Kidney glomerular epithelial cell (primary cell): ENCODE measurements at regions not wholly inside any gene's neighbourhood (a gene's known extent, or its start where the extent isn't known, plus 50 kb on each side); places are given as distances from the start of the nearest gene placed in this dataset.
"Not testable (repeated sequence)": the region's sequence is repeated elsewhere in the genome, so short reads cannot be mapped to it uniquely, and the experiment has no call there.

Experiments
- DNase-seq: peaks from one replicate; lab custom pipeline; 2025; lab: John Stamatoyannopoulos, UW

GRCh38 chr2:2896011-2896410, 481.6 kb downstream of the EIPR1 start:
- DNase-seq: no peak

- DNase-seq: not testable (repeated sequence)
Measured at GRCh38 chr2:2894011-2894410, 483.6 kb downstream of the EIPR1 start.

DNA sequence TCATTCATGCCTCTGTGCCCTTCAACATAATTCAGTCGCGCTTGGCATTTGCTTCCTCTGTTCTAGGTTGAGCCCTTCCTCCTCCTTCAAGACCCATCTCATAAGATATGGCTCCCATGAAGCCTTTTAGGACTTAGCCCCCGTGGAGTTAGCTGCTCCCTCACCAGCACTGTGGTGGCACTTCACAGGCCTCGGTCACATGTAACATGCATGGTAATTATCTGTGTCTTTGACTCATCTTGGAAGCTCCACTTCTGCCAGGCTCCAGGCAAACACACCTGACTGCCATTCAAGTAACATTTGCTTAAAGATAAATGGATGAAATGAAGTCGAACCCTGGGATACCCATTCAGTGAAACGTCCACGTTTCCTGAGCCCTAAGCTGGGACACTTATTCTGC, 484.7 kb downstream of the EIPR1 start:
- DNase-seq: no peak

DNA sequence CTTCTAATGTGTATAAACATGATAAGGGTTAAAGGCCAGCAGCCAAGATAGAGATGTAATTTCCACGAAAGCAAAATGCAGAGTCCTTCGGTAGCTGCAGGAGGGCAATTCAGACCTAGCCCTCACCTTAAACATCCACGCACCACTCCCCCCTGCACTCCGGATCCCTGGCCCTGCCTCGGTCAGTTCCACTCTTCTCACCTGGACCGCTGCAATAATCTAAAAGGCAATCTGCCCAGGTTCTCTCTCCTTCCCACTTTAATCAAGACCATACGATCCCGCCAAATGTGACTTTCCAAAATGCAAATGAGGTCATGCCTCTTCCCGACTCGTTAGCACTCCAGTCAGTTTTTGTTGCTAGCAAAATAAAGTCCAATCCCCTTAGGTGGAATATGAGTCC, 485.2 kb downstream of the EIPR1 start:
- DNase-seq: no peak

DNA sequence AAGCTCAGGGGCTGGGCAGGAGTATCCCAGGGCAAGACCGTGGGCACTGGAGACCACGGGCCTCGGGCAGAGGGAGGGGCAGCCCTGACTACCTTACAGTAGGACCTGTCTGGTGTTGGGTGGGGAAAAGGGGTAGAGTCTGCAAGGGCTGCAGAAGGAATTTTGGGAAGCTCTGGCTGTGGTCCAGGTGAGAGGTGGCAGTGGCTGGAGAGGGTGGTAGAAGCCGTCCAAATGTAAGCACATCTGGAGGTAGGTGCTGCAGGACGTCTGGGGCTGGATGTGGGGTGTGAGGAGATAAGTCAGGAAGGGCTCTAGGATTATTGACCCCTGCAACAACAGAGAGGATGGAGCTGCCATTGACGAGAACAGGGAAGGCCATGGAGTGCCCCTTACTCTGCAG, 486.7 kb downstream of the EIPR1 start:
- no peak for DNase-seq

DNA sequence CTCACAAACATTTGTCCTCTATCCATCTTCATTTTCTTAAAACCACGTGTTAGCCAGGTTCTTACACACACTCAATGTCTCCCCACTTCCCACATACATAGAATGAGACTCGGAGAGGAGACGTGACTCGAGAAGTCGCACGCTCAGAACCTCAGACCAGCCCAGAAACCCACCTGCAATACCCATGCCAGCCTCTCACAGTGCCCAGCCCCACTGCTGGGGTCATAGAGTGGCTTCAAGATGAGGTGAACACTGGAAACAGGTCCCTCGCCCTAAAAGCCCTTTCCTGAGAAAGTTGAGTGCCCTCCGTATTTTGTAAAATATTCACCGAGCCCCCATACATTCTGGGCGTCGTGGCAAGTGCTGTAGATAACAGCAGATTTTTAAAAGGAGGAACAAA, 487.4 kb downstream of the EIPR1 start:
- no peak for DNase-seq

DNA sequence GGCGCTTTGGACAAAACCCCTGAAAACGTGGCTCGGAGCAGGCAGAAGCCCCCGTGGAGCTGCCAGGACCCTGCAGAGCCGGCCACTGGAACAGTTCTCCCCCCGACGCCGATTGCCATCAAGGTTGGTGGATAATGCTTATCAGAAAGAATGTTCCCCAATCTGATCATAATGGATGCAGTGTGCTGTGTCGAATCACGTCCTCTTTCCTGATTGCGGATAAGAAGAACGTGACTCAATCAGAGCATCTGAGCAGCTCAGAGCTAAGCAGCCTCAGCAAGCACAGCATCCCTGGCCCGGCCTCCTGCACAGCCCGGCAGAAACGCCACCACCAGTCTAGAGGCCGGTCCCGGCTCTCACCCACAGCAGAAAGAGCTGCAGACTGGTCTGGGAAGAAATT, 488.0 kb downstream of the EIPR1 start:
- DNase-seq: no peak

DNA sequence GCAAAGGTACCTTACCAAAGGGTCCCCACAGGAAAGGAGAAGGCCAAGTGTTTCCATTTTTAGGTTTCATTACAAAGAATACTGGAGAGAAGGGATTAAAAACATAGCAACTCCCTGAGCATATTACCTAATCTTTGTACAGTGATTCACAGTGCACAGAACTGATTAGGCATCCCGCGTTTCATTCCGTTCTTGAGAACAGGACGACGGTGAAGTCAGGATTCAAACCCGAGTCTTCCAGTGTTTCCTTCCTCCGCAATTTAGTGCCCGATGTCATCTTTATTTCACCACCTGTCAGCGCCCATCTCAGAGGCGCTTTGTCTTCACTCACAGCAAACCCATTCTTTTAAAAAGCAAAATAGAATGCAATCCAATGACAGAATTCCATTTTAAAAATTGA, 488.5 kb downstream of the EIPR1 start:
- DNase-seq: no peak

DNA sequence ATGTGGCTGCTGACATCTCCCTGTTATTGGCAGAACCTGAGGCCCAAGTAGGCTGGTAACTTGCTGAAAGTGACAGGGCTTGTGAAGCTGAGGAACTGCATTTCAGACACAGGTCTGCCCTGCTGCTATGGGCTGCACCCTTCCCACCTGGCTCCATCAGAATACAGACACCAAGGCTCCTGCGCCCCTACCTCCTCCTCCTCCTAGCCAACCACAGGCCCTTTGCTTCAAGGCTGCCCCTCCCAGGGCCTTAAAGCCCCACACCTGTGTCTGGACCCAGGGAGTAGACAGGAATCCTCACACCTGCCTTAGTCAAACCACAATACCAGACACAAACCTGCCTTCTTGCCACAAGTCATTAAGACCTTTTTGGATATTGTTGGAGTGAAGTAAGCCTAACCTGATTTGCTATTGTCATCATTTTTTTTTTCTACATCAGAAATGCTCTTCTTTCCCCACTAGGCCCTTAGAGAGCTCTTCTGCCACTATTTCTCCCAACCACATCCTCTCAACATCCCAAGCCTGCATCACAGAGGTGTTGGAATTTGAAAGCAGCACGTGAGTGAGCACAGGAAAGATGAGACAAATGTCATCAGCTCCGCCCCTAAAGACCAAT, 489.7 kb downstream of the EIPR1 start:
- DNase-seq: no peak

DNA sequence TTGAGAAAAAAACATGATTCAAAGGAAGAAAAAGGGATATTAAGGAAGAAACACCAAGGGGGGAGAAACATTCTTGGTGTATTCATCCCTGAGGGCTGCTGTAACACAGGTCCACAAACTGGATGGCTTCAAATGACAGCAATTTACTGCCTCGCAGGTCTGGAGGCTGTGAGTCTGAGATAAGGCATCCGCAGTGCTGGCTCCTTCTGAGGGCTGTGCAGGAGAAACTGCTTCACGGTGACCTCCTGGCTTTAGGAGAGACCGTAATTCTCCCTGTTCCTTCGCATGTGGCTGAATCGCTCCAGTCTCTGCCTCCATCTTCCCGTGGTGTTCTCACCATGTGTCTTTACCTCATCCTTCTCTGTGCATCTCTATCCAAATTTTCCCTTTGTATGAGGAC, 490.7 kb downstream of the EIPR1 start:
- DNase-seq: no peak

GRCh38 chr2:2881499-2881898, 496.1 kb downstream of the EIPR1 start:
- DNase-seq: no peak

- DNase-seq: no peak
Measured at GRCh38 chr2:2880938-2881337, 496.7 kb downstream of the EIPR1 start.

GRCh38 chr2:2879781-2880180, 497.8 kb downstream of the EIPR1 start:
- DNase-seq: no peak

GRCh38 chr2:2879071-2879470, 498.5 kb downstream of the EIPR1 start:
- no peak for DNase-seq

DNA sequence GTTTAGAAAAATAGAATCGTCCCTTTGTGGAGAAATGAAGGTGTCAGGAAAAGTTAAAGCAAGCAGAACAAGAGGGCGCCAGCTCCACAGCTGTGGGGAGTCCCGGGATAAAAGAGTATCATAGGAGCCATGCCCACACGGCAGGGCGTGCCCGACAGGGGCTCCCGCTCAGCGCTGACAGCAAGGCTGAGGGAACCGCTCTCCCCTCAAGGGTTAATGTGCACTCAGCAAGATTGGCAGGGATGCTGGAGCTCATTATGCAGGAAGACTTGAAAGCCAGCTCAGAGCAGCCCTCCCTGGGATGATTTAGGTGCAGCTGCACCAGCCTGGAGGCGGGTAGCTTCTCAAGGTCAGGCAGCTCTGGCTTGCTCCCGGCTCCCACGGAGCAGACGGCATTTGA, 500.2 kb downstream of the EIPR1 start:
- DNase-seq: no peak

- DNase-seq: no peak
Measured at GRCh38 chr2:2876331-2877221, 501.0 kb downstream of the EIPR1 start.

- DNase-seq: no peak
Measured at GRCh38 chr2:2875831-2876230, 501.8 kb downstream of the EIPR1 start.

- no peak for DNase-seq
Measured at GRCh38 chr2:2875296-2875695, 502.3 kb downstream of the EIPR1 start.

DNA sequence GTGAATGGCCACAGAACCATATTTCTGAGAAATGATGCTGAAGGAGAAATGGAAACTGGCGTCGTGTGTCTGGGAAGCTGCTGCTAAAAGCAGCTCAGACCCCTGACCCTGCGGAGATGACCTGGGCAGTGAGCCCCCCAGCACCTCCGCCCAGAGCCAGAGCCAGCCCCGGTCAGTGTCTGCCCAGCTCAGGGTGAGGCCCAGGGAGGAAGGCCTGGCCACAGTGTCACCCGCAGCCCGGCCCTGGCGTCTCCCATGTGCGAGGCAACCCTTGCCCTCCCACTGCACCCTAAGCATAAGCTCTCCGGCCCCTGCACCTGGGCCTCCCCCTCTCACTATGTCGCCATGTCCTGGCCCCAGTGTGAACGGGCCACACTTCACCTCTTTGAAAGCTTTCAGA, 502.8 kb downstream of the EIPR1 start:
- no peak for DNase-seq

- no peak for DNase-seq
Measured at GRCh38 chr2:2874341-2874740, 503.3 kb downstream of the EIPR1 start.

- DNase-seq: no peak
Measured at GRCh38 chr2:2873450-2873811, 504.2 kb downstream of the EIPR1 start.

DNA sequence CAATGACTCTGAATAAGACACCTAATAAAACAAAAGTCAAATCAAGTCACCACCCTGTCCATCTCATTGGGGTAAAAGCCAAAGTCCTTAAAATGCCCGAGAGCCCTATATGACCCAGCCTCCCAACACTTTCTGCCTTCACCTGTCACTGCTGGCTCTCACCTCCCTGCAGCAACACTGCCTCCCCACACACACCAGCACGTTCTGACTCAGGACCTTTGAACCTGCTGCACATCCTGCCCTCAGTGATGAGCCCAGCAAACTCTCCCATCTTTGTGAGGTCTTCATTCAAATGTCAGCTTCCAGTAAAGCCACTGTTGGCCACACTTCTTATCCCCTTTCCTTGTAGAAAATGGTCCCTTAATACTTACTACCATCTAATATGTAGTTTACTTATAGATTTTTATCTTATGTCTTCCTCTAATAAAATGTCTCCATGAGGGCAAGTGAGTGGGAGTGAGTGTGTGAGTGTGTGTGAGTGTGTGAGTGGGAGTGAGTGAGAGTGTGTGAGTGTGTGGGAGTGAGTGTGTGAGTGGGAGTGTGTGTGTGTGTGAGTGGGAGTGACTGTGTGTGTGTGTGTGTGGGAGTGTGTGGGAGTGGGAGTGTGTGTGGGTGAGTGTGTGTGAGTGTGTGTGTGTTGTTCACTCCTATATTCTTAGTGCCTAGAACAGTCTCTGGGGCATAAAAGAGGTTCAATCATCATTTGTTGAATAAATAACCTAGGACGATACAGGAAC, 504.7 kb downstream of the EIPR1 start:
- DNase-seq: no peak

GRCh38 chr2:2872309-2872617, 505.4 kb downstream of the EIPR1 start:
- no peak for DNase-seq
